ENCODE measurements at regions not wholly inside any gene's neighbourhood (a gene's known extent, or its start where the extent isn't known, plus 50 kb on each side); places are given as distances from the start of the nearest gene placed in this dataset.
"Not testable (repeated sequence)": the region's sequence is repeated elsewhere in the genome, so short reads cannot be mapped to it uniquely, and the experiment has no call there.

- no peaks in the 10 kb centered on the region for H3K9me3 Mint-ChIP-seq
These were observed 340.4 kb upstream of the NCAM1 start for GRCh38 chr11:112620621-112621394.

GRCh38 chr11:112623057-112623456, 338.2 kb upstream of the NCAM1 start:
- POLR2A ChIA-PET = no interaction called here
- ATAC-seq (no peak), DNase-seq (no peak)
- no peaks in the 10 kb centered on the region for H3K36me3 Mint-ChIP-seq (ENCODE audit: low read depth)
- no peak for TF ChIP-seq CTCF (IDR thresholded peaks at IDR 0.05)
- no peaks in the 10 kb centered on the region for H3K4me1 Mint-ChIP-seq (ENCODE audit: low read depth)
- no peak overlapping the region for H3K27ac Mint-ChIP-seq
- peaks cover 9% of the 10 kb centered on the region for H3K27me3 Mint-ChIP-seq
- H3K4me3 Mint-ChIP-seq = no peak overlapping the region
- intact Hi-C loops (cut with micrococcal nuclease) = no loop called here
- CTCF ChIA-PET = interaction anchor here (0.9 kb wide), 1 partner anchor 35 kb away, joined by 4 read pairs; no protein-coding TSS in a partner anchor
- no peaks in the 10 kb centered on the region for H3K9me3 Mint-ChIP-seq

More at GRCh38 chr11:112620621-112621394, 340.4 kb upstream of the NCAM1 start:
- DNase-seq (no peak), ATAC-seq (no peak)
- intact Hi-C loops (cut with micrococcal nuclease) = no loop called here
- no peak overlapping the region for H3K4me3 Mint-ChIP-seq
- ChIA-PET CTCF (interaction anchor here (1.9 kb wide), 1 partner anchor 33 kb away, joined by 7 read pairs; no protein-coding TSS in a partner anchor), POLR2A (no interaction called here)
- H3K4me1 Mint-ChIP-seq (ENCODE audit: low read depth) = no peaks in the 10 kb centered on the region
- no peak overlapping the region for H3K27ac Mint-ChIP-seq
- TF ChIP-seq CTCF (IDR thresholded peaks at IDR 0.05) = no peak
- H3K36me3 Mint-ChIP-seq (ENCODE audit: low read depth) = no peaks in the 10 kb centered on the region
- H3K27me3 Mint-ChIP-seq = peaks cover 11% of the 10 kb centered on the region

GRCh38 chr11:112624431-112624830, 336.8 kb upstream of the NCAM1 start:
- ChIA-PET CTCF (no interaction called here), POLR2A (no interaction called here)
- intact Hi-C loops (cut with micrococcal nuclease) = no loop called here
- peaks cover 7% of the 10 kb centered on the region for H3K27me3 Mint-ChIP-seq
- TF ChIP-seq CTCF (IDR thresholded peaks at IDR 0.05) = no peak
- DNase-seq (no peak), ATAC-seq (no peak)
- no peak overlapping the region for H3K27ac Mint-ChIP-seq
- no peak overlapping the region for H3K4me3 Mint-ChIP-seq
- no peaks in the 10 kb centered on the region for H3K4me1 Mint-ChIP-seq (ENCODE audit: low read depth)
- H3K9me3 Mint-ChIP-seq = no peaks in the 10 kb centered on the region
- no peaks in the 10 kb centered on the region for H3K36me3 Mint-ChIP-seq (ENCODE audit: low read depth)

GRCh38 chr11:112624971-112625370, 336.2 kb upstream of the NCAM1 start:
- intact Hi-C loops (cut with micrococcal nuclease); DNase-seq; POLR2A ChIA-PET; H3K9me3 Mint-ChIP-seq; H3K4me3 Mint-ChIP-seq; H3K4me1 Mint-ChIP-seq (ENCODE audit: low read depth); CTCF ChIA-PET; H3K36me3 Mint-ChIP-seq (ENCODE audit: low read depth); H3K27ac Mint-ChIP-seq; ATAC-seq; H3K27me3 Mint-ChIP-seq: not testable (repeated sequence)

GRCh38 chr11:112625814-112626213, 335.4 kb upstream of the NCAM1 start:
- intact Hi-C loops (cut with micrococcal nuclease) = no loop called here
- no peak overlapping the region for H3K4me3 Mint-ChIP-seq
- DNase-seq (no peak), ATAC-seq (no peak)
- ChIA-PET CTCF (no interaction called here), POLR2A (no interaction called here)
- H3K27me3 Mint-ChIP-seq = peaks cover 7% of the 10 kb centered on the region
- H3K9me3 Mint-ChIP-seq = no peaks in the 10 kb centered on the region
- no peaks in the 10 kb centered on the region for H3K36me3 Mint-ChIP-seq (ENCODE audit: low read depth)
- H3K4me1 Mint-ChIP-seq (ENCODE audit: low read depth) = no peaks in the 10 kb centered on the region
- no peak overlapping the region for H3K27ac Mint-ChIP-seq
- no peak for TF ChIP-seq CTCF (IDR thresholded peaks at IDR 0.05)

Measured in activated CD8-positive, alpha-beta T cell treated with anti-CD3 and anti-CD28 coated beads for 36 hours (primary cell).